ENCODE measurements at regions not wholly inside any gene's neighbourhood (a gene's known extent, or its start where the extent isn't known, plus 50 kb on each side); places are given as distances from the start of the nearest gene placed in this dataset.

GRCh38 chrX:118904664-118905063, 69.8 kb upstream of the LONRF3 start (continued):
- no peak for TF ChIP-seq TFDP2 (CRISPR knock-in tag; IDR thresholded peaks at IDR 0.05)
- no peak for TF ChIP-seq NFYB (CRISPR knock-in tag; IDR thresholded peaks at IDR 0.05)
- no peak for TF ChIP-seq BCL3 (CRISPR knock-in tag; IDR thresholded peaks at IDR 0.05)
- TF ChIP-seq KLF13 (CRISPR knock-in tag; IDR thresholded peaks at IDR 0.05) = no peak
- no peak for TF ChIP-seq MATR3 (CRISPR knock-in tag; IDR thresholded peaks at IDR 0.05)
- no peak for TF ChIP-seq TRIM24 (CRISPR knock-in tag; IDR thresholded peaks at IDR 0.05)
- TF ChIP-seq ZFP41 (CRISPR knock-in tag; IDR thresholded peaks at IDR 0.05; ENCODE audit: borderline replicate concordance) = no peak
- no peak for TF ChIP-seq HBP1 (CRISPR knock-in tag; IDR thresholded peaks at IDR 0.05; ENCODE audit: low read depth)
